GM12878 (cell line): ENCODE measurements at regions not wholly inside any gene's neighbourhood (a gene's known extent, or its start where the extent isn't known, plus 50 kb on each side); places are given as distances from the start of the nearest gene placed in this dataset.

Experiments used
- ATAC-seq: fragments of 200-7000 bp; cut with Tn5 transposase; 3 replicates; pipeline ENCODE4 v1.9.1; 2020; ENCODE audit warnings: mild to moderate bottlenecking, moderate library complexity
- BruUV-seq: library from RNA; stranded (reverse); fragments of 400-500 nt; replicated peaks from 2 replicates; lab custom pipeline; 2021; lab: Mats Ljungman, UMichigan
- CTCF ChIA-PET: fragments of 300-600 bp; sonication (Branson Sonifier 250); formaldehyde crosslinking; extraction: SDS; loops from one replicate; lab custom pipeline; 2021; ENCODE audit warnings: inconsistent platforms; lab: Yijun Ruan, JAX
- POLR2A ChIA-PET: fragments of 350-600 bp; formaldehyde crosslinking; extraction: SDS; loops from one replicate; lab custom pipeline; 2021; ENCODE audit warnings: inconsistent platforms; lab: Charles Lee
- RAD21 ChIA-PET: fragments of 300-600 bp; sonication (Branson Sonifier 250); formaldehyde crosslinking; loops from one replicate; lab custom pipeline; 2023; ENCODE audit warnings: antibody characterized with exemption; ENCODE audit not compliant: unreplicated experiment; lab: Charles Lee
- SMC1A ChIA-PET: fragments of 300-600 bp; sonication (Branson Sonifier 250); formaldehyde crosslinking; loops from one replicate; lab custom pipeline; 2023; ENCODE audit not compliant: unreplicated experiment, uncharacterized antibody; lab: Charles Lee
- DNase-seq: peaks from one replicate; pipeline ENCODE4 v3.0.0-alpha.2; 2011; ENCODE audit warnings: low read depth, low spot score
- FAIRE-seq: peaks from 3 replicates; lab custom pipeline; 2011; peaks lifted over from hg19 to GRCh38; lab: Jason Lieb, UNC
- H2AFZ ChIP-seq: 2 replicates; pipeline ENCODE4 v1.6.0; 2011; ENCODE audit warnings: low read depth, low read length, control low read depth; ENCODE audit not compliant: control insufficient read depth
- H3K27ac ChIP-seq: 2 replicates; pipeline ENCODE4 v1.5.1; 2011; ENCODE audit warnings: control low read depth; ENCODE audit not compliant: control insufficient read depth, insufficient read depth
- H3K27me3 ChIP-seq, 2 experiments: replicated peaks in 1 of 2; 2 replicates each; pipeline versions ENCODE4 v1.6.0 to v1.6.1; 2011; ENCODE audit warnings: low read length in 1 of 2; ENCODE audit not compliant: control insufficient read depth in 2 of 2, insufficient read depth in 2 of 2
- H3K36me3 ChIP-seq, 2 experiments: 2 replicates each; pipeline ENCODE4 v1.5.1; 2011; ENCODE audit warnings: low read length in 1 of 2; ENCODE audit not compliant: control insufficient read depth in 2 of 2, insufficient read depth in 2 of 2
- H3K4me1 ChIP-seq: 2 replicates; pipeline ENCODE4 v1.6.1; 2011; ENCODE audit warnings: mild to moderate bottlenecking, low read length, moderate library complexity, mixed read lengths; ENCODE audit not compliant: control insufficient read depth, insufficient read depth
- H3K4me2 ChIP-seq: 2 replicates; pipeline ENCODE4 v1.6.0; 2011; ENCODE audit warnings: control low read depth; ENCODE audit not compliant: control insufficient read depth, insufficient read depth
- H3K4me3 ChIP-seq: fragments of 200-600 bp; sonication (generic); 2 replicates; pipeline ENCODE4 v1.5.1; 2016
- H3K79me2 ChIP-seq: 2 replicates; pipeline ENCODE4 v1.6.0; 2011; ENCODE audit warnings: low read length; ENCODE audit not compliant: control insufficient read depth, insufficient read depth
- H3K9ac ChIP-seq: 2 replicates; pipeline ENCODE4 v1.8.0; 2011; ENCODE audit warnings: low read length, control low read depth, mixed read lengths; ENCODE audit not compliant: control insufficient read depth, insufficient read depth
- H3K9me3 ChIP-seq: replicated peaks from 3 replicates; pipeline ENCODE4 v1.5.1; 2011; ENCODE audit warnings: mild to moderate bottlenecking, low read length; ENCODE audit not compliant: control insufficient read depth, insufficient read depth
- H4K20me1 ChIP-seq: 2 replicates; pipeline ENCODE4 v1.6.0; 2011; ENCODE audit not compliant: control insufficient read depth, insufficient read depth
- ASH2L ChIP-seq: fragments of 300-600, 200-600 bp; sonication (generic); IDR thresholded peaks from 2 replicates; pipeline ENCODE4 v1.6.1; 2017; ENCODE audit warnings: low read depth, mild to moderate bottlenecking, borderline replicate concordance
- CBX3 ChIP-seq: fragments of 200-600 bp; sonication (generic); IDR thresholded peaks from 2 replicates; pipeline ENCODE4 v1.6.1; 2016; ENCODE audit warnings: low read depth, borderline replicate concordance
- CREB1 ChIP-seq: IDR thresholded peaks from 2 replicates; pipeline ENCODE4 v1.6.1; 2012; ENCODE audit warnings: low read depth, mild to moderate bottlenecking, inconsistent platforms
- EGR1 ChIP-seq, 2 experiments: IDR thresholded peaks; 1 replicate in 1 of 2; 2 replicates in 1 of 2; pipeline ENCODE4 v1.6.1; 2011 to 2012; ENCODE audit warnings: low read depth in 2 of 2, low read length in 2 of 2, borderline replicate concordance in 1 of 2, mild to moderate bottlenecking in 1 of 2, moderate library complexity in 1 of 2
- FOXK2 ChIP-seq: fragments of 450-650 bp; IDR thresholded peaks from 2 replicates; pipeline ENCODE4 v1.6.1; 2017; ENCODE audit warnings: mild to moderate bottlenecking, moderate library complexity
- GATAD2B ChIP-seq: fragments of 450-650 bp; conservative IDR thresholded peaks from 2 replicates; pipeline ENCODE4 v1.6.1; 2017; ENCODE audit warnings: low read depth, mild to moderate bottlenecking, moderate library complexity
- IRF4 ChIP-seq: IDR thresholded peaks from 2 replicates; pipeline ENCODE4 v1.6.1; 2011; ENCODE audit warnings: low read depth, low read length
- MYB ChIP-seq: fragments of 150-350 bp; IDR thresholded peaks from 2 replicates; pipeline ENCODE4 v1.6.1; 2014; ENCODE audit warnings: mild to moderate bottlenecking, low read depth, low read length, borderline replicate concordance
- NBN ChIP-seq: fragments of 450-650 bp; IDR thresholded peaks from 2 replicates; pipeline ENCODE4 v1.6.1; 2016
- NR2C2 ChIP-seq: IDR thresholded peaks from 2 replicates; pipeline ENCODE4 v1.6.1; 2011; ENCODE audit warnings: borderline replicate concordance, low read depth; ENCODE audit not compliant: control insufficient read depth, insufficient read length
- POLR2A ChIP-seq: IDR thresholded peaks from 2 replicates; pipeline ENCODE4 v1.6.1; 2011; ENCODE audit warnings: low read depth, mild to moderate bottlenecking, low read length
- POU2F2 ChIP-seq: IDR thresholded peaks from 3 replicates; pipeline ENCODE4 v1.6.1; 2011; ENCODE audit warnings: low read depth, mild to moderate bottlenecking, low read length, borderline replicate concordance
- RAD51 ChIP-seq: fragments of 450-650 bp; IDR thresholded peaks from 2 replicates; pipeline ENCODE4 v1.6.1; 2016; ENCODE audit warnings: moderate library complexity, mild to moderate bottlenecking, inconsistent platforms
- RBBP5 ChIP-seq: fragments of 200-600 bp; sonication (generic); conservative IDR thresholded peaks from 2 replicates; pipeline ENCODE4 v1.6.1; 2016
- SMAD5 ChIP-seq: IDR thresholded peaks from 2 replicates; pipeline ENCODE4 v1.6.1; 2016; ENCODE audit warnings: antibody characterized with exemption, low read depth
- SP1 ChIP-seq: IDR thresholded peaks from one replicate; pipeline ENCODE4 v1.6.1; 2011; ENCODE audit warnings: low read depth, low read length
- YBX1 ChIP-seq: fragments of 450-650 bp; IDR thresholded peaks from 2 replicates; pipeline ENCODE4 v1.6.1; 2016; ENCODE audit warnings: antibody characterized with exemption
- ZNF217 ChIP-seq: fragments of 450-650 bp; IDR thresholded peaks from 2 replicates; pipeline ENCODE4 v1.6.1; 2017; ENCODE audit warnings: antibody characterized with exemption, mild to moderate bottlenecking
- WGBS: methylation state at CpG from one replicate; pipeline ENCODE4 v1.1.6; 2016; ENCODE audit warnings: low lambda C conversion rate; ENCODE audit not compliant: insufficient replicate concordance, insufficient coverage; ENCODE audit errors: missing lambda C conversion rate; 5-methylcytosine and 5-hydroxymethylcytosine counted together
- in situ Hi-C: fragments of 300-500 bp; cut with MboI; formaldehyde crosslinking; loops from 9 replicates; pipeline ENCODE4 v1.14.3; 2018; ENCODE audit warnings: mixed read lengths
- intact Hi-C: fragments of 100-400 bp; cut with micrococcal nuclease; formaldehyde crosslinking; loops from one replicate; pipeline ENCODE4 v1.14.2; 2022; ENCODE audit not compliant: unreplicated experiment
- TF ChIP-seq, protein P1 (sequence below): IDR thresholded peaks from 2 replicates; pipeline ENCODE4 v1.6.1; 2012; ENCODE audit warnings: low read depth, low read length, improper control_type of control experiment
- TF ChIP-seq, protein P2 (sequence below): IDR thresholded peaks from 2 replicates; pipeline ENCODE4 v1.6.1; 2011; ENCODE audit warnings: low read depth, low read length, improper control_type of control experiment, borderline replicate concordance
- TF ChIP-seq, protein P3 (sequence below): fragments of 450-650 bp; IDR thresholded peaks from 2 replicates; pipeline ENCODE4 v1.6.1; 2017; ENCODE audit warnings: mild to moderate bottlenecking, low read depth, inconsistent platforms; ENCODE audit not compliant: poor library complexity, severe bottlenecking
- TF ChIP-seq, protein P4 (sequence below): IDR thresholded peaks from 2 replicates; pipeline ENCODE4 v1.6.1; 2012; ENCODE audit warnings: low read length, inconsistent platforms

DNA sequence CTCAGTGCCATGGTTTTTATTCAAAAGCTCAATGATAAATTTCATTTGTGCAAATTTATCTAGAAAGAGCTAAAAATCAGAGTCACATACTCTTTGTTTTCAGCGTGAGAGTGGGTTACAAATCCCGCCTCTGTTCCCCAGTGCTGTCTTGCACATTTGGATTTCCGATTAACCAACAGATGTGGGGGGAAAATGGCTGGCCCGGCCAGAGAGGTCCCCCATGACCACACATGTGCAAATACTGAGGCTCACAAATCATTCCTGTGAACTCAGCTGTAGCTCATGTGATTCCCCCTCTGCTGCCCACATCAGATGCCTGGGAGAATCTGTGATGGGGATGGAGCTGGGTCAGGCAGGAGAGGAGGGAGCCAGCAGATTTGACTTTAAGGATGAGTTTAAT, 168.7 kb downstream of the PAX1 start (continued):
- TF ChIP-seq MYB, result no peak
- TF ChIP-seq POLR2A, result no peak
- no peak for TF ChIP-seq EGR1 (IDR thresholded peaks at IDR 0.05; ENCODE audit: borderline replicate concordance in 1 of 2, low read depth in 2 of 2, low read length in 2 of 2)
- TF ChIP-seq CREB1, result no peak
- TF ChIP-seq, protein P1, sequence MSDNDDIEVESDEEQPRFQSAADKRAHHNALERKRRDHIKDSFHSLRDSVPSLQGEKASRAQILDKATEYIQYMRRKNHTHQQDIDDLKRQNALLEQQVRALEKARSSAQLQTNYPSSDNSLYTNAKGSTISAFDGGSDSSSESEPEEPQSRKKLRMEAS, result no peak
- TF ChIP-seq, protein P2, sequence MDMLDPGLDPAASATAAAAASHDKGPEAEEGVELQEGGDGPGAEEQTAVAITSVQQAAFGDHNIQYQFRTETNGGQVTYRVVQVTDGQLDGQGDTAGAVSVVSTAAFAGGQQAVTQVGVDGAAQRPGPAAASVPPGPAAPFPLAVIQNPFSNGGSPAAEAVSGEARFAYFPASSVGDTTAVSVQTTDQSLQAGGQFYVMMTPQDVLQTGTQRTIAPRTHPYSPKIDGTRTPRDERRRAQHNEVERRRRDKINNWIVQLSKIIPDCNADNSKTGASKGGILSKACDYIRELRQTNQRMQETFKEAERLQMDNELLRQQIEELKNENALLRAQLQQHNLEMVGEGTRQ, result no peak
- TF ChIP-seq IRF4, result no peak
- no peak for TF ChIP-seq FOXK2
- TF ChIP-seq GATAD2B, result no peak

DNA sequence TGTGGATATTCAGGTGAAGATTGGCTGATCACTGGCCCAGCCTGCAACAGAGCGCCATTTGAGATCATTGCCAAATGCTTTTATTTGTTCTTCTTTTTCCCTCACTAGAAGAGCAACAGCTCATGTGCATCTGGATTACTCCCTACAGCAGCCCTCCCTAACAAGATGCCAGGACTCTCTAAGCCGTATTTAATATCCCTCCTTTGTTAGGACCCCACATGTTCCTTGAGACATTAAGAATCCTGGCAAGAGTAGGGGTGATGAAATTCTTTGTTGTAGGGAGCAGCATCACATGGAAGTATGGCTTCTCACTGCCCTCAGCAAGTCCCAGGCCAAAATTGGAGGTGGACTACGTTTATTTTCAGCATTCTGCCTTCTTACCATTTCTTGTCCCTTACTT, 167.8 kb downstream of the PAX1 start:
- ATAC-seq (no peak), FAIRE-seq (no peak), DNase-seq (no peak)
- ChIA-PET RAD21 (no interaction called here), SMC1A (no interaction called here), CTCF (no interaction called here), POLR2A (no interaction called here)
- Histone ChIP-seq H3K27me3 (no peaks in the 10 kb centered on the region), H2AFZ (no peak overlapping the region), H3K27ac (no peak overlapping the region), H3K4me1 (no peaks in the 10 kb centered on the region), H4K20me1 (no peaks in the 10 kb centered on the region), H3K79me2 (no peaks in the 10 kb centered on the region), H3K9me3 (no peaks in the 10 kb centered on the region), H3K4me3 (no peak overlapping the region), H3K36me3 (no peaks in the 10 kb centered on the region), H3K9ac (no peak overlapping the region), H3K4me2 (no peak overlapping the region)
- BruUV-seq, result no TSS peak
- intact Hi-C loops (no loop called here), in situ Hi-C loops (no loop called here)
- 28% methylated on average over 3 of the region's 3 CpGs for WGBS
- TF ChIP-seq, protein P3, sequence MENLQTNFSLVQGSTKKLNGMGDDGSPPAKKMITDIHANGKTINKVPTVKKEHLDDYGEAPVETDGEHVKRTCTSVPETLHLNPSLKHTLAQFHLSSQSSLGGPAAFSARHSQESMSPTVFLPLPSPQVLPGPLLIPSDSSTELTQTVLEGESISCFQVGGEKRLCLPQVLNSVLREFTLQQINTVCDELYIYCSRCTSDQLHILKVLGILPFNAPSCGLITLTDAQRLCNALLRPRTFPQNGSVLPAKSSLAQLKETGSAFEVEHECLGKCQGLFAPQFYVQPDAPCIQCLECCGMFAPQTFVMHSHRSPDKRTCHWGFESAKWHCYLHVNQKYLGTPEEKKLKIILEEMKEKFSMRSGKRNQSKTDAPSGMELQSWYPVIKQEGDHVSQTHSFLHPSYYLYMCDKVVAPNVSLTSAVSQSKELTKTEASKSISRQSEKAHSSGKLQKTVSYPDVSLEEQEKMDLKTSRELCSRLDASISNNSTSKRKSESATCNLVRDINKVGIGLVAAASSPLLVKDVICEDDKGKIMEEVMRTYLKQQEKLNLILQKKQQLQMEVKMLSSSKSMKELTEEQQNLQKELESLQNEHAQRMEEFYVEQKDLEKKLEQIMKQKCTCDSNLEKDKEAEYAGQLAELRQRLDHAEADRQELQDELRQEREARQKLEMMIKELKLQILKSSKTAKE, result no peak
- no peak for TF ChIP-seq SP1
- TF ChIP-seq, protein P4, sequence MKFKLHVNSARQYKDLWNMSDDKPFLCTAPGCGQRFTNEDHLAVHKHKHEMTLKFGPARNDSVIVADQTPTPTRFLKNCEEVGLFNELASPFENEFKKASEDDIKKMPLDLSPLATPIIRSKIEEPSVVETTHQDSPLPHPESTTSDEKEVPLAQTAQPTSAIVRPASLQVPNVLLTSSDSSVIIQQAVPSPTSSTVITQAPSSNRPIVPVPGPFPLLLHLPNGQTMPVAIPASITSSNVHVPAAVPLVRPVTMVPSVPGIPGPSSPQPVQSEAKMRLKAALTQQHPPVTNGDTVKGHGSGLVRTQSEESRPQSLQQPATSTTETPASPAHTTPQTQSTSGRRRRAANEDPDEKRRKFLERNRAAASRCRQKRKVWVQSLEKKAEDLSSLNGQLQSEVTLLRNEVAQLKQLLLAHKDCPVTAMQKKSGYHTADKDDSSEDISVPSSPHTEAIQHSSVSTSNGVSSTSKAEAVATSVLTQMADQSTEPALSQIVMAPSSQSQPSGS, result no peak
- TF ChIP-seq ZNF217, result no peak
- no peak for TF ChIP-seq ASH2L
- no peak for TF ChIP-seq NR2C2
- TF ChIP-seq NBN, result no peak
- TF ChIP-seq RAD51, result no peak
- TF ChIP-seq RBBP5, result no peak
- TF ChIP-seq YBX1, result no peak
- no peak for TF ChIP-seq SMAD5
- TF ChIP-seq POU2F2, result no peak
- no peak for TF ChIP-seq CBX3
